IMR-90 (cell line): ENCODE measurements at regions not wholly inside any gene's neighbourhood (a gene's known extent, or its start where the extent isn't known, plus 50 kb on each side); places are given as distances from the start of the nearest gene placed in this dataset.

Source experiments
- ATAC-seq: fragments of 200-7000 bp; cut with Tn5 transposase; 2 replicates; pipeline ENCODE4 v1.9.1; 2020; ENCODE audit warnings: low read depth, mild to moderate bottlenecking, moderate library complexity
- BruUV-seq: library from RNA; stranded (reverse); fragments of 400-500 nt; replicated peaks from 2 replicates; lab custom pipeline; 2021; lab: Mats Ljungman, UMichigan
- CTCF ChIA-PET: fragments of 300-600 bp; formaldehyde crosslinking; extraction: SDS; loops from one replicate; lab custom pipeline; 2021; ENCODE audit warnings: antibody characterized with exemption; lab: Yijun Ruan, JAX
- POLR2A ChIA-PET: fragments of 300-600 bp; sonication (Branson Sonifier 250); formaldehyde crosslinking; loops from one replicate; lab custom pipeline; 2022; ENCODE audit warnings: antibody characterized with exemption; ENCODE audit not compliant: unreplicated experiment; lab: Charles Lee
- DNase-seq: peaks from one replicate; pipeline ENCODE4 v3.0.0; 2013
- H2AFZ ChIP-seq: replicated peaks from 2 replicates; pipeline ENCODE3; 2013; ENCODE audit warnings: low read length, mild to moderate bottlenecking; ENCODE audit not compliant: poor library complexity
- H2AK5ac ChIP-seq: 2 replicates; pipeline ENCODE4 v1.6.1; 2013; ENCODE audit warnings: low read depth, low read length, inconsistent platforms
- H2AK9ac ChIP-seq: replicated peaks from 2 replicates; pipeline ENCODE3; 2013; ENCODE audit warnings: mild to moderate bottlenecking, low read depth, low read length, moderate library complexity; ENCODE audit not compliant: poor library complexity
- H2BK120ac ChIP-seq: 2 replicates; pipeline ENCODE4 v1.6.1; 2013; ENCODE audit warnings: low read depth, low read length, inconsistent platforms
- H2BK15ac ChIP-seq: 3 replicates; pipeline ENCODE4 v1.6.1; 2013; ENCODE audit warnings: low read depth, low read length, inconsistent platforms
- H2BK20ac ChIP-seq: 2 replicates; pipeline ENCODE4 v1.6.1; 2013; ENCODE audit warnings: low read depth, mild to moderate bottlenecking, inconsistent platforms, low read length, moderate library complexity
- H2BK5ac ChIP-seq: 2 replicates; pipeline ENCODE4 v1.6.1; 2013; ENCODE audit warnings: mild to moderate bottlenecking, low read depth, low read length, inconsistent platforms; ENCODE audit not compliant: poor library complexity, severe bottlenecking
- H3K14ac ChIP-seq: replicated peaks from 2 replicates; pipeline ENCODE4 v1.6.1; 2013; ENCODE audit warnings: low read depth, low read length, inconsistent platforms
- H3K18ac ChIP-seq: 2 replicates; pipeline ENCODE4 v1.6.1; 2013; ENCODE audit warnings: low read depth, low read length, control low read depth
- H3K23ac ChIP-seq: 2 replicates; pipeline ENCODE4 v1.6.1; 2013; ENCODE audit warnings: low read depth, low read length, inconsistent platforms
- H3K27ac ChIP-seq: 2 replicates; pipeline ENCODE4 v1.5.1; 2013; ENCODE audit warnings: mild to moderate bottlenecking, control low read depth, low read length; ENCODE audit not compliant: insufficient read depth
- H3K27me3 ChIP-seq: 2 replicates; pipeline ENCODE4 v1.6.1; 2013; ENCODE audit warnings: low read length; ENCODE audit not compliant: control insufficient read depth, insufficient read depth
- H3K36me3 ChIP-seq: 2 replicates; pipeline ENCODE4 v1.6.1; 2013; ENCODE audit warnings: low read length, mixed read lengths; ENCODE audit not compliant: control insufficient read depth, insufficient read depth
- H3K4ac ChIP-seq: 2 replicates; pipeline ENCODE4 v1.6.1; 2013; ENCODE audit warnings: low read depth, low read length, inconsistent platforms
- H3K4me1 ChIP-seq: 2 replicates; pipeline ENCODE4 v1.6.1; 2013; ENCODE audit warnings: low read length, mixed read lengths; ENCODE audit not compliant: control insufficient read depth, insufficient read depth
- H3K4me2 ChIP-seq: 2 replicates; pipeline ENCODE4 v1.6.1; 2013; ENCODE audit warnings: low read depth, mild to moderate bottlenecking, control low read depth, low read length, moderate library complexity
- H3K4me3 ChIP-seq: 2 replicates; pipeline ENCODE4 v1.5.1; 2013; ENCODE audit warnings: low read depth, mild to moderate bottlenecking, control low read depth, low read length, moderate library complexity; ENCODE audit not compliant: insufficient read depth
- H3K56ac ChIP-seq: 2 replicates; pipeline ENCODE4 v1.6.1; 2013; ENCODE audit warnings: low read length, inconsistent platforms; ENCODE audit not compliant: insufficient read depth; ENCODE audit errors: extremely low read depth
- H3K79me1 ChIP-seq, 2 experiments: 2 replicates each; pipeline ENCODE4 v1.6.1; 2013; ENCODE audit warnings: low read length in 2 of 2, inconsistent platforms in 1 of 2, low read depth in 1 of 2
- H3K9ac ChIP-seq: 2 replicates; pipeline ENCODE4 v1.6.1; 2013; ENCODE audit warnings: low read depth, low read length, control low read depth
- H3K9me1 ChIP-seq: 2 replicates; pipeline ENCODE4 v1.6.1; 2013; ENCODE audit warnings: low read length, inconsistent platforms; ENCODE audit not compliant: insufficient read depth
- H3K9me3 ChIP-seq: 2 replicates; pipeline ENCODE4 v1.6.1; 2013; ENCODE audit warnings: low read length; ENCODE audit not compliant: control insufficient read depth, insufficient read depth
- H4K20me1 ChIP-seq: 2 replicates; pipeline ENCODE4 v1.6.1; 2013; ENCODE audit warnings: low read length, inconsistent platforms; ENCODE audit not compliant: insufficient read depth
- H4K5ac ChIP-seq: 2 replicates; pipeline ENCODE4 v1.6.1; 2013; ENCODE audit warnings: mild to moderate bottlenecking, low read depth, low read length, control low read depth
- H4K8ac ChIP-seq, 2 experiments: 2 replicates each; pipeline ENCODE4 v1.6.1; 2013; ENCODE audit warnings: low read depth in 2 of 2, low read length in 2 of 2, control low read depth in 1 of 2, inconsistent platforms in 1 of 2
- H4K91ac ChIP-seq: 2 replicates; pipeline ENCODE4 v1.6.1; 2013; ENCODE audit warnings: low read depth, low read length, inconsistent platforms; ENCODE audit not compliant: insufficient read depth
- CEBPB ChIP-seq: IDR thresholded peaks from 2 replicates; pipeline ENCODE4 v1.6.1; 2012; ENCODE audit warnings: low read depth, low read length, improper control_type of control experiment
- CTCF ChIP-seq: conservative IDR thresholded peaks from 2 replicates; pipeline ENCODE4 v1.5.1; 2012; ENCODE audit warnings: mild to moderate bottlenecking, low read depth, low read length, improper control_type of control experiment
- ELK1 ChIP-seq: fragments of 150-350 bp; IDR thresholded peaks from 2 replicates; pipeline ENCODE4 v1.6.1; 2016; ENCODE audit warnings: low read depth, mild to moderate bottlenecking, low read length, moderate library complexity, borderline replicate concordance
- FOS ChIP-seq: fragments of 150-350 bp; IDR thresholded peaks from 2 replicates; pipeline ENCODE4 v1.6.1; 2016; ENCODE audit warnings: low read depth, low read length
- MXI1 ChIP-seq: IDR thresholded peaks from 2 replicates; pipeline ENCODE4 v1.6.1; 2012; ENCODE audit warnings: low read depth, mild to moderate bottlenecking, low read length, moderate library complexity, borderline replicate concordance
- RAD21 ChIP-seq: IDR thresholded peaks from 2 replicates; pipeline ENCODE4 v1.6.1; 2012; ENCODE audit warnings: low read length, improper control_type of control experiment
- RCOR1 ChIP-seq: IDR thresholded peaks from 2 replicates; pipeline ENCODE4 v1.6.1; 2012; ENCODE audit warnings: mild to moderate bottlenecking, low read length, improper control_type of control experiment; ENCODE audit not compliant: insufficient replicate concordance
- SMC3 ChIP-seq: fragments of 150-350 bp; IDR thresholded peaks from 2 replicates; pipeline ENCODE4 v1.6.1; 2016; ENCODE audit warnings: low read depth, mild to moderate bottlenecking, antibody characterized with exemption, low read length, moderate library complexity
- dilution Hi-C: fragments of 300-500 bp; cut with HindIII; formaldehyde crosslinking; loops from one replicate; pipeline ENCODE4 v1.14.3; 2018; ENCODE audit warnings: low sequenced_read_pairs; ENCODE audit not compliant: unreplicated experiment
- in situ Hi-C: fragments of 300-500 bp; cut with MboI; formaldehyde crosslinking; loops from 3 replicates; pipeline ENCODE4 v1.14.3; 2019; ENCODE audit warnings: low sequenced_read_pairs, inconsistent platforms, mixed read lengths
- intact Hi-C: fragments of 100-400 bp; cut with micrococcal nuclease; formaldehyde crosslinking; loops from 2 replicates; pipeline ENCODE4 v1.10.0; 2022

GRCh38 chr5:67873935-67874334 lies 341.6 kb upstream of the PIK3R1 start:
- Histone ChIP-seq H2BK120ac (no peak overlapping the region), H3K36me3 (no peaks in the 10 kb centered on the region), H3K9ac (no peak overlapping the region), H2AK9ac (no peak overlapping the region), H2BK5ac (no peak overlapping the region), H3K79me1 (no peaks in the 10 kb centered on the region), H4K91ac (no peak overlapping the region), H3K9me3 (no peaks in the 10 kb centered on the region), H3K4ac (no peak overlapping the region), H3K4me1 (no peaks in the 10 kb centered on the region), H2BK15ac (no peak overlapping the region), H4K8ac (no peak overlapping the region), H3K56ac (no peak overlapping the region), H2AFZ (no peak overlapping the region), H2BK20ac (no peak overlapping the region), H4K20me1 (no peaks in the 10 kb centered on the region), H2AK5ac (no peak overlapping the region), H3K27me3 (no peaks in the 10 kb centered on the region), H3K4me2 (no peak overlapping the region), H3K9me1 (no peaks in the 10 kb centered on the region), H3K23ac (no peak overlapping the region), H3K4me3 (no peak overlapping the region), H3K14ac (no peak overlapping the region), H4K5ac (no peak overlapping the region), H3K18ac (no peak overlapping the region), H3K27ac (no peak overlapping the region)
- no peak for TF ChIP-seq FOS
- TF ChIP-seq ELK1 = no peak
- TF ChIP-seq CEBPB = no peak
- no peak for TF ChIP-seq RAD21
- no peak for TF ChIP-seq MXI1
- no peak for TF ChIP-seq SMC3
- TF ChIP-seq RCOR1 = no peak
- no peak for TF ChIP-seq CTCF
- no peak for ATAC-seq
- in situ Hi-C loops = no loop called here
- CTCF ChIA-PET = interaction anchor here (0.6 kb wide), 1 partner anchor 25 kb away, joined by 3 read pairs; no protein-coding TSS in a partner anchor
- dilution Hi-C loops = no loop called here
- BruUV-seq = no TSS peak
- POLR2A ChIA-PET = no interaction called here
- DNase-seq = no peak
- intact Hi-C loops = no loop called here
